ENCODE measurements at regions not wholly inside any gene's neighbourhood (a gene's known extent, or its start where the extent isn't known, plus 50 kb on each side); places are given as distances from the start of the nearest gene placed in this dataset.

DNA sequence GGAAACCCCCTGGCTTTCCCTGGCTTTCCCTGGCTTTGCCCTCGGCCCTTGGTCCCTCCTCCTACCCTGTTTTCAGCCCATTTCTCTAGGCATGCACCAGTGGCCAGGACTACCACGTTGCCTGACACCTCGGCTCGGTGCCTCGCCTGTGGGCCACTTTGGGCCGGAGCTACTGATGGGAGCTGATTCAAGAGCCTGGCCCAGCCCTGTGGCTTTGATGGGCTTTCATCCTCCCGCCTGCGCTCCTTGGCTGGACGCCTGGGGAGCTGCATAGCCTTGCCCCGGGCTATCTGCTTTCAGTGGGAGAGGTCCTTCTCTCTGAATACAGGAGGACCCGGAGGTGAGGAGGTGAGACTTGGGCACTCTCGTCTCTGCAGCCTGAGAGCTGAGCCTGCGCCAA is 192.7 kb upstream of the HES1 start:
- TF ChIP-seq, protein P1, sequence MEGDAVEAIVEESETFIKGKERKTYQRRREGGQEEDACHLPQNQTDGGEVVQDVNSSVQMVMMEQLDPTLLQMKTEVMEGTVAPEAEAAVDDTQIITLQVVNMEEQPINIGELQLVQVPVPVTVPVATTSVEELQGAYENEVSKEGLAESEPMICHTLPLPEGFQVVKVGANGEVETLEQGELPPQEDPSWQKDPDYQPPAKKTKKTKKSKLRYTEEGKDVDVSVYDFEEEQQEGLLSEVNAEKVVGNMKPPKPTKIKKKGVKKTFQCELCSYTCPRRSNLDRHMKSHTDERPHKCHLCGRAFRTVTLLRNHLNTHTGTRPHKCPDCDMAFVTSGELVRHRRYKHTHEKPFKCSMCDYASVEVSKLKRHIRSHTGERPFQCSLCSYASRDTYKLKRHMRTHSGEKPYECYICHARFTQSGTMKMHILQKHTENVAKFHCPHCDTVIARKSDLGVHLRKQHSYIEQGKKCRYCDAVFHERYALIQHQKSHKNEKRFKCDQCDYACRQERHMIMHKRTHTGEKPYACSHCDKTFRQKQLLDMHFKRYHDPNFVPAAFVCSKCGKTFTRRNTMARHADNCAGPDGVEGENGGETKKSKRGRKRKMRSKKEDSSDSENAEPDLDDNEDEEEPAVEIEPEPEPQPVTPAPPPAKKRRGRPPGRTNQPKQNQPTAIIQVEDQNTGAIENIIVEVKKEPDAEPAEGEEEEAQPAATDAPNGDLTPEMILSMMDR (IDR thresholded peaks at IDR 0.05 in 2 of 3, conservative IDR thresholded peaks at IDR 0.05 in 1 of 3; ENCODE audit: borderline replicate concordance in 1 of 3, insufficient read depth in 1 of 3, low read depth in 2 of 3, low read length in 2 of 3), result no peak
- TF ChIP-seq FOSL1 (IDR thresholded peaks at IDR 0.05; ENCODE audit: low read depth), result no peak
- peak; percentile 80 for TF ChIP-seq TCF7L2 (IDR thresholded peaks at IDR 0.05; ENCODE audit: borderline replicate concordance, extremely low read depth, insufficient read depth, insufficient read length)
